ENCODE measurements at regions not wholly inside any gene's neighbourhood (a gene's known extent, or its start where the extent isn't known, plus 50 kb on each side); places are given as distances from the start of the nearest gene placed in this dataset.
A peak's percentile ranks its signal among the peaks of the same experiment; 100 is the strongest.

- DNase-seq (ENCODE audit: low spot score) = no peak
- Histone ChIP-seq H3K9ac (ENCODE audit: low read depth in 1 of 2, low read length in 2 of 2) (no peak overlapping the region), H3K36me3 (ENCODE audit: control insufficient read depth in 4 of 4, insufficient read depth in 3 of 4, low read depth in 1 of 4, low read length in 3 of 4) (no peaks in the 10 kb centered on the region), H3K4me3 (ENCODE audit: low read depth in 1 of 3, low read length in 3 of 3) (no peak overlapping the region), H3K9me3 (ENCODE audit: control insufficient read depth in 4 of 4, low read length in 3 of 4) (no peaks in the 10 kb centered on the region), H3K27me3 (ENCODE audit: control insufficient read depth in 4 of 4, insufficient read depth in 4 of 4, low read length in 3 of 4) (no peaks in the 10 kb centered on the region), H3K4me1 (ENCODE audit: control insufficient read depth in 4 of 4, insufficient read depth in 4 of 4, low read length in 3 of 4) (no peaks in the 10 kb centered on the region), H3K27ac (ENCODE audit: low read depth in 1 of 2, low read length in 2 of 2) (no peak overlapping the region)
- no peak for TF ChIP-seq EGR1 (IDR thresholded peaks at IDR 0.05; ENCODE audit: low read depth in 2 of 2)
- peak; percentile 62 to 71 for TF ChIP-seq RAD21 (IDR thresholded peaks at IDR 0.05)
- no peak for TF ChIP-seq FOXA1 (IDR thresholded peaks at IDR 0.05)
- TF ChIP-seq CTCF (IDR thresholded peaks at IDR 0.05; ENCODE audit: low read depth, low read length, missing input control) = peak; percentile 26
- WGBS = 80% methylated on average over 2 of the region's 2 CpGs
Measured at GRCh38 chr1:177631770-177632169, 338.1 kb downstream of the SEC16B start.

GRCh38 chr1:177629526-177629925 is 340.3 kb downstream of the SEC16B start:
- Histone ChIP-seq H3K27ac (ENCODE audit: low read depth in 1 of 2, low read length in 2 of 2) (no peak overlapping the region), H3K4me1 (ENCODE audit: control insufficient read depth in 4 of 4, insufficient read depth in 4 of 4, low read length in 3 of 4) (no peaks in the 10 kb centered on the region), H3K36me3 (ENCODE audit: control insufficient read depth in 4 of 4, insufficient read depth in 3 of 4, low read depth in 1 of 4, low read length in 3 of 4) (no peaks in the 10 kb centered on the region), H3K9me3 (ENCODE audit: control insufficient read depth in 4 of 4, low read length in 3 of 4) (no peaks in the 10 kb centered on the region), H3K9ac (ENCODE audit: low read depth in 1 of 2, low read length in 2 of 2) (no peak overlapping the region), H3K27me3 (ENCODE audit: control insufficient read depth in 4 of 4, insufficient read depth in 4 of 4, low read length in 3 of 4) (no peaks in the 10 kb centered on the region), H3K4me3 (ENCODE audit: low read depth in 1 of 3, low read length in 3 of 3) (no peak overlapping the region)
- DNase-seq (ENCODE audit: low spot score) = no peak
- 81% methylated on average over 1 of the region's 1 CpG for WGBS
- TF ChIP-seq CTCF (IDR thresholded peaks at IDR 0.05; ENCODE audit: low read depth, low read length, missing input control) = no peak
- TF ChIP-seq NR2F2 (IDR thresholded peaks at IDR 0.05) = no peak
- no peak for TF ChIP-seq EGR1 (IDR thresholded peaks at IDR 0.05; ENCODE audit: low read depth in 2 of 2)

GRCh38 chr1:177627148-177627910 is 342.5 kb downstream of the SEC16B start:
- H3K4me3 ChIP-seq (ENCODE audit: low read depth in 1 of 3, low read length in 3 of 3) = no peak overlapping the region
- H3K27me3 ChIP-seq (ENCODE audit: control insufficient read depth in 4 of 4, insufficient read depth in 4 of 4, low read length in 3 of 4) = no peaks in the 10 kb centered on the region
- no peak overlapping the region for H3K9ac ChIP-seq (ENCODE audit: low read depth in 1 of 2, low read length in 2 of 2)
- H3K4me1 ChIP-seq (ENCODE audit: control insufficient read depth in 4 of 4, insufficient read depth in 4 of 4, low read length in 3 of 4) = no peaks in the 10 kb centered on the region
- WGBS = 90% methylated on average over 4 of the region's 4 CpGs
- H3K27ac ChIP-seq (ENCODE audit: low read depth in 1 of 2, low read length in 2 of 2) = no peak overlapping the region
- DNase-seq (ENCODE audit: low spot score) = no peak
- TF ChIP-seq RXRA (IDR thresholded peaks at IDR 0.05) = no peak
- TF ChIP-seq NR2F2 (IDR thresholded peaks at IDR 0.05) = no peak
- no peak for TF ChIP-seq ZBTB33 (IDR thresholded peaks at IDR 0.05)
- no peak for TF ChIP-seq HNF4A (conservative IDR thresholded peaks at IDR 0.05)
- TF ChIP-seq GABPA (IDR thresholded peaks at IDR 0.05 in 1 of 2, conservative IDR thresholded peaks at IDR 0.05 in 1 of 2) = no peak
- H3K36me3 ChIP-seq (ENCODE audit: control insufficient read depth in 4 of 4, insufficient read depth in 3 of 4, low read depth in 1 of 4, low read length in 3 of 4) = no peaks in the 10 kb centered on the region
- no peaks in the 10 kb centered on the region for H3K9me3 ChIP-seq (ENCODE audit: control insufficient read depth in 4 of 4, low read length in 3 of 4)
